Activated CD8-positive, alpha-beta T cell treated with anti-CD3 and anti-CD28 coated beads for 36 hours (primary cell): ENCODE measurements at regions not wholly inside any gene's neighbourhood (a gene's known extent, or its start where the extent isn't known, plus 50 kb on each side); places are given as distances from the start of the nearest gene placed in this dataset.
A peak's percentile ranks its signal among the peaks of the same experiment; 100 is the strongest.
"Not testable (repeated sequence)": the region's sequence is repeated elsewhere in the genome, so short reads cannot be mapped to it uniquely, and the experiment has no call there.

Experiments used
- ATAC-seq: fragments of 200-7000 bp; cut with Tn5 transposase; one replicate; pipeline ENCODE4 v1.10.0; 2021; ENCODE audit warnings: mild to moderate bottlenecking, moderate library complexity
- CTCF ChIA-PET: fragments of 350-600 bp; sonication (Branson Sonifier 250); formaldehyde crosslinking; loops from one replicate; lab custom pipeline; 2021; ENCODE audit warnings: antibody characterized with exemption; lab: Charles Lee
- POLR2A ChIA-PET: fragments of 350-600 bp; sonication (Branson Sonifier 250); formaldehyde crosslinking; loops from one replicate; lab custom pipeline; 2021; ENCODE audit warnings: antibody characterized with exemption; lab: Charles Lee
- DNase-seq: peaks from one replicate; pipeline ENCODE4 v3.0.0-alpha.2; 2020
- H3K27ac Mint-ChIP-seq: one replicate; pipeline ENCODE4 v1.8.0; 2021; ENCODE audit warnings: mild to moderate bottlenecking, mixed read lengths
- H3K27me3 Mint-ChIP-seq: one replicate; pipeline ENCODE4 v1.8.0; 2021; ENCODE audit warnings: mixed read lengths
- H3K36me3 Mint-ChIP-seq: one replicate; pipeline ENCODE4 v1.8.0; 2021; ENCODE audit warnings: low read depth, mixed read lengths
- H3K4me1 Mint-ChIP-seq: one replicate; pipeline ENCODE4 v1.8.0; 2021; ENCODE audit warnings: low read depth, mixed read lengths
- H3K4me3 Mint-ChIP-seq: one replicate; pipeline ENCODE4 v1.8.0; 2021; ENCODE audit warnings: mild to moderate bottlenecking, moderate library complexity, mixed read lengths
- H3K9me3 Mint-ChIP-seq: one replicate; pipeline ENCODE4 v1.8.0; 2021; ENCODE audit warnings: mixed read lengths
- intact Hi-C: fragments of 100-400 bp; cut with micrococcal nuclease; formaldehyde crosslinking; loops from one replicate; pipeline ENCODE4 v1.10.0; 2022

GRCh38 chr1:145475369-145475915 is 50.0 kb upstream of the NBPF20 start:
- CTCF ChIA-PET, H3K27ac Mint-ChIP-seq: not testable (repeated sequence)
- ATAC-seq = peak; percentile 55

More at GRCh38 chr1:145475369-145475915, 50.0 kb upstream of the NBPF20 start:
- H3K4me1 Mint-ChIP-seq, POLR2A ChIA-PET, H3K36me3 Mint-ChIP-seq, H3K9me3 Mint-ChIP-seq, intact Hi-C loops: not testable (repeated sequence)
- Mint-ChIP-seq H3K27me3 (peaks cover 12% of the 10 kb centered on the region), H3K4me3 (peak overlapping the region; percentile 73)
- DNase-seq = peak; percentile 58
